WTC11 (cell line): ENCODE measurements at regions not wholly inside any gene's neighbourhood (a gene's known extent, or its start where the extent isn't known, plus 50 kb on each side); places are given as distances from the start of the nearest gene placed in this dataset.

ENCODE experiments used
- ATAC-seq: fragments of 200-7000 bp; cut with Tn5 transposase; 2 replicates; pipeline ENCODE4 v1.10.0; 2021; ENCODE audit warnings: mild to moderate bottlenecking, moderate library complexity
- CTCF ChIA-PET: fragments of 300-600 bp; sonication (Branson Sonifier 250); formaldehyde crosslinking; loops from one replicate; lab custom pipeline; 2021; ENCODE audit warnings: antibody characterized with exemption; lab: Charles Lee
- POLR2A ChIA-PET: fragments of 350-600 bp; sonication (Branson Sonifier 250); formaldehyde crosslinking; loops from one replicate; lab custom pipeline; 2021; ENCODE audit warnings: antibody characterized with exemption; lab: Charles Lee
- DNase-seq: peaks from one replicate; pipeline ENCODE4 v3.0.0; 2021; ENCODE audit warnings: low spot score
- H3K27ac Mint-ChIP-seq: 2 replicates; pipeline ENCODE4 v1.8.0; 2021; ENCODE audit warnings: mixed read lengths
- H3K27me3 Mint-ChIP-seq: 2 replicates; pipeline ENCODE4 v1.8.0; 2021; ENCODE audit warnings: low read depth, mild to moderate bottlenecking, moderate library complexity, mixed read lengths
- H3K36me3 Mint-ChIP-seq: 2 replicates; pipeline ENCODE4 v1.8.0; 2021; ENCODE audit warnings: mixed read lengths
- H3K4me1 Mint-ChIP-seq: 2 replicates; pipeline ENCODE4 v1.8.0; 2022; ENCODE audit warnings: mixed read lengths
- H3K4me3 Mint-ChIP-seq: 2 replicates; pipeline ENCODE4 v1.8.0; 2021; ENCODE audit warnings: mild to moderate bottlenecking, moderate library complexity, mixed read lengths
- H3K9me3 Mint-ChIP-seq: 2 replicates; pipeline ENCODE4 v1.8.0; 2021; ENCODE audit warnings: mixed read lengths
- AR ChIP-seq: fragments of 250-450 bp; sonication (Bioruptor Pico); IDR thresholded peaks from 2 replicates; pipeline ENCODE4 v1.9.0; 2021; ENCODE audit warnings: mild to moderate bottlenecking
- ATF6 ChIP-seq: sonication (generic); formaldehyde crosslinking; IDR thresholded peaks from 2 replicates; pipeline ENCODE4 v1.8.1; 2023; ENCODE audit warnings: mild to moderate bottlenecking, missing genetic modification reagents
- CREB1 ChIP-seq: sonication (generic); formaldehyde crosslinking; IDR thresholded peaks from 2 replicates; pipeline ENCODE4 v1.8.0; 2023; ENCODE audit warnings: mild to moderate bottlenecking, missing genetic modification reagents
- CTCF ChIP-seq: fragments of 200-600 bp; IDR thresholded peaks from 2 replicates; pipeline ENCODE4 v1.8.0; 2022; ENCODE audit warnings: antibody characterized with exemption
- EMX1 ChIP-seq: fragments of 250-450 bp; sonication (Bioruptor Pico); IDR thresholded peaks from 2 replicates; pipeline ENCODE4 v1.8.0; 2021; ENCODE audit warnings: mild to moderate bottlenecking
- IRF1 ChIP-seq: sonication (generic); formaldehyde crosslinking; IDR thresholded peaks from 2 replicates; pipeline ENCODE4 v1.8.0; 2023; ENCODE audit warnings: missing genetic modification reagents
- MYBL2 ChIP-seq: sonication (generic); formaldehyde crosslinking; IDR thresholded peaks from 2 replicates; pipeline ENCODE4 v1.8.1; 2023; ENCODE audit warnings: mild to moderate bottlenecking, moderate library complexity, missing genetic modification reagents
- NFYB ChIP-seq: sonication (generic); formaldehyde crosslinking; conservative IDR thresholded peaks from 2 replicates; pipeline ENCODE4 v1.8.0; 2022; ENCODE audit warnings: low read depth, missing genetic modification reagents
- NR3C1 ChIP-seq: sonication (generic); formaldehyde crosslinking; conservative IDR thresholded peaks from 2 replicates; pipeline ENCODE4 v1.8.1; 2023; ENCODE audit warnings: low read depth, mild to moderate bottlenecking, missing genetic modification reagents
- PREB ChIP-seq: sonication (generic); formaldehyde crosslinking; IDR thresholded peaks from 2 replicates; pipeline ENCODE4 v1.8.1; 2022; ENCODE audit warnings: mild to moderate bottlenecking, missing genetic modification reagents, moderate library complexity, borderline replicate concordance
- SOX15 ChIP-seq: fragments of 250-450 bp; sonication (Bioruptor Pico); IDR thresholded peaks from 2 replicates; pipeline ENCODE4 v1.9.0; 2021; ENCODE audit warnings: mild to moderate bottlenecking
- STAT6 ChIP-seq: sonication (generic); formaldehyde crosslinking; conservative IDR thresholded peaks from 2 replicates; pipeline ENCODE4 v1.8.1; 2023; ENCODE audit warnings: mild to moderate bottlenecking, low read depth, missing genetic modification reagents, moderate library complexity
- ZMAT4 ChIP-seq: fragments of 250-450 bp; sonication (Bioruptor Pico); IDR thresholded peaks from 2 replicates; pipeline ENCODE4 v1.9.0; 2021; ENCODE audit warnings: mild to moderate bottlenecking
- ZNF138 ChIP-seq: sonication (generic); formaldehyde crosslinking; conservative IDR thresholded peaks from 2 replicates; pipeline ENCODE4 v1.8.1; 2022; ENCODE audit warnings: mild to moderate bottlenecking, moderate library complexity, missing genetic modification reagents
- ZNF532 ChIP-seq: fragments of 250-450 bp; sonication (Bioruptor Pico); IDR thresholded peaks from 2 replicates; pipeline ENCODE4 v1.9.0; 2021; ENCODE audit warnings: mild to moderate bottlenecking, borderline replicate concordance

GRCh38 chr12:13740149-13740545, 241.3 kb downstream of the GRIN2B start (continued):
- no peak for TF ChIP-seq PREB
- no peak for TF ChIP-seq EMX1 (CRISPR knock-in tag)
- no peak for TF ChIP-seq SOX15 (CRISPR knock-in tag)
- TF ChIP-seq ATF6 (CRISPR knock-in tag), result no peak
- TF ChIP-seq ZNF138 (CRISPR knock-in tag), result no peak
- TF ChIP-seq STAT6, result no peak
- no peak for TF ChIP-seq AR (CRISPR knock-in tag)
- no peak for TF ChIP-seq NR3C1 (CRISPR knock-in tag)

GRCh38 chr12:13735734-13736133, 245.7 kb downstream of the GRIN2B start:
- TF ChIP-seq EMX1 (CRISPR knock-in tag), result no peak
- TF ChIP-seq ZNF532 (CRISPR knock-in tag), result no peak
- no peak for TF ChIP-seq ZMAT4 (CRISPR knock-in tag)
- no peak for TF ChIP-seq IRF1 (CRISPR knock-in tag)
- no peak for TF ChIP-seq NFYB
- TF ChIP-seq CREB1 (CRISPR knock-in tag), result no peak
- TF ChIP-seq MYBL2 (CRISPR knock-in tag), result no peak
- TF ChIP-seq CTCF, result no peak
- no peak for DNase-seq
- H3K27me3 Mint-ChIP-seq, result peaks cover 72% of the 10 kb centered on the region
- H3K9me3 Mint-ChIP-seq, result no peaks in the 10 kb centered on the region
- ChIA-PET CTCF (no interaction called here), POLR2A (no interaction called here)
- no peak overlapping the region for H3K27ac Mint-ChIP-seq
- ATAC-seq, result no peak
- H3K36me3 Mint-ChIP-seq, result no peaks in the 10 kb centered on the region
- H3K4me1 Mint-ChIP-seq, result peaks cover 2% of the 10 kb centered on the region; the same call in 1 of the 2 replicates
- H3K4me3 Mint-ChIP-seq, result no peak overlapping the region
